Activated T-helper 9 cell treated with anti-CD3 and anti-CD28 coated beads, Interleukin-2, amount 50 U/mL, for 16 hours (primary cell): ENCODE measurements at regions not wholly inside any gene's neighbourhood (a gene's known extent, or its start where the extent isn't known, plus 50 kb on each side); places are given as distances from the start of the nearest gene placed in this dataset.

Source experiments
- DNase-seq: peaks from one replicate; pipeline ENCODE4 v3.0.0-alpha.2; 2020; ENCODE audit warnings: low read depth

- DNase-seq: no peak
These were observed 195.8 kb upstream of the RASGEF1B start for GRCh38 chr4:81667539-81667938.

- DNase-seq: no peak
These were observed 194.8 kb upstream of the RASGEF1B start for GRCh38 chr4:81666491-81666890.

GRCh38 chr4:81665649-81666048 is 193.9 kb upstream of the RASGEF1B start:
- DNase-seq: no peak

- DNase-seq: no peak
These were observed 193.3 kb upstream of the RASGEF1B start for GRCh38 chr4:81665045-81665444.

GRCh38 chr4:81664079-81664478 is 192.4 kb upstream of the RASGEF1B start:
- DNase-seq: no peak

- no peak for DNase-seq
These were observed 191.7 kb upstream of the RASGEF1B start for GRCh38 chr4:81663368-81663767.

- no peak for DNase-seq
These were observed 187.3 kb upstream of the RASGEF1B start for GRCh38 chr4:81659051-81659450.

GRCh38 chr4:81652069-81652478 is 180.4 kb upstream of the RASGEF1B start:
- no peak for DNase-seq

GRCh38 chr4:81651243-81651899 is 179.7 kb upstream of the RASGEF1B start:
- DNase-seq: no peak

- DNase-seq: no peak
These were observed 179.0 kb upstream of the RASGEF1B start for GRCh38 chr4:81650606-81651242.

- peak; percentile 4 for DNase-seq
These were observed 177.0 kb upstream of the RASGEF1B start for GRCh38 chr4:81648576-81649275.

GRCh38 chr4:81647388-81647787 is 175.7 kb upstream of the RASGEF1B start:
- DNase-seq: no peak

GRCh38 chr4:81642543-81642942 is 170.8 kb upstream of the RASGEF1B start:
- no peak for DNase-seq

- no peak for DNase-seq
These were observed 167.5 kb upstream of the RASGEF1B start for GRCh38 chr4:81639248-81639647.

- no peak for DNase-seq
These were observed 167.0 kb upstream of the RASGEF1B start for GRCh38 chr4:81638698-81639097.

GRCh38 chr4:81635739-81636138 is 164.0 kb upstream of the RASGEF1B start:
- DNase-seq: no peak

- no peak for DNase-seq
These were observed 163.3 kb upstream of the RASGEF1B start for GRCh38 chr4:81634766-81635549.

GRCh38 chr4:81634165-81634564 is 162.5 kb upstream of the RASGEF1B start:
- DNase-seq: no peak

GRCh38 chr4:81632581-81633299 is 161.0 kb upstream of the RASGEF1B start:
- DNase-seq: no peak

- no peak for DNase-seq
These were observed 160.3 kb upstream of the RASGEF1B start for GRCh38 chr4:81631958-81632441.

GRCh38 chr4:81629366-81629765 is 157.7 kb upstream of the RASGEF1B start:
- DNase-seq: no peak

- DNase-seq: no peak
These were observed 156.8 kb upstream of the RASGEF1B start for GRCh38 chr4:81628489-81628888.
